ENCODE measurements at regions not wholly inside any gene's neighbourhood (a gene's known extent, or its start where the extent isn't known, plus 50 kb on each side); places are given as distances from the start of the nearest gene placed in this dataset.

- no peak for DNase-seq
Measured at GRCh38 chr2:238963161-238963970, 115.5 kb downstream of the TWIST2 start.

GRCh38 chr2:238963971-238964328, 116.1 kb downstream of the TWIST2 start:
- DNase-seq: no peak

- no peak for DNase-seq
Measured at GRCh38 chr2:238964544-238965067, 116.7 kb downstream of the TWIST2 start.

GRCh38 chr2:238965371-238966071, 117.6 kb downstream of the TWIST2 start:
- no peak for DNase-seq

GRCh38 chr2:238966072-238966937, 118.4 kb downstream of the TWIST2 start:
- DNase-seq: no peak

GRCh38 chr2:238967031-238967977, 119.4 kb downstream of the TWIST2 start:
- no peak for DNase-seq

- DNase-seq: no peak
Measured at GRCh38 chr2:238967978-238968360, 120.1 kb downstream of the TWIST2 start.

GRCh38 chr2:238968616-238969384, 120.9 kb downstream of the TWIST2 start:
- no peak for DNase-seq

GRCh38 chr2:238969857-238970256, 122.0 kb downstream of the TWIST2 start:
- no peak for DNase-seq

GRCh38 chr2:238970553-238971081, 122.7 kb downstream of the TWIST2 start:
- peak in 3 of 4 experiments; percentile 9 to 26 (median 25) for DNase-seq

- DNase-seq: no peak
Measured at GRCh38 chr2:238971318-238972145, 123.6 kb downstream of the TWIST2 start.

- no peak for DNase-seq
Measured at GRCh38 chr2:238972146-238972445, 124.2 kb downstream of the TWIST2 start.

- DNase-seq: no peak
Measured at GRCh38 chr2:238973038-238973739, 125.3 kb downstream of the TWIST2 start.

GRCh38 chr2:238974081-238974480, 126.2 kb downstream of the TWIST2 start:
- DNase-seq: no peak

GRCh38 chr2:238974501-238975166, 126.7 kb downstream of the TWIST2 start:
- no peak for DNase-seq

- no peak for DNase-seq
Measured at GRCh38 chr2:238975408-238975807, 127.5 kb downstream of the TWIST2 start.

- no peak for DNase-seq
Measured at GRCh38 chr2:238978497-238978896, 130.6 kb downstream of the TWIST2 start.

GRCh38 chr2:238979636-238980035, 131.8 kb downstream of the TWIST2 start:
- DNase-seq: no peak

All from activated CD4-positive, CD25-positive, alpha-beta regulatory T cell (primary cell).